BJ (cell line): ENCODE measurements at regions not wholly inside any gene's neighbourhood (a gene's known extent, or its start where the extent isn't known, plus 50 kb on each side); places are given as distances from the start of the nearest gene placed in this dataset.

Source experiments
- CTCF ChIA-PET: fragments of 350-600 bp; formaldehyde crosslinking; extraction: SDS; loops from one replicate; lab custom pipeline; 2021; ENCODE audit warnings: antibody characterized with exemption, inconsistent platforms; lab: Yijun Ruan, JAX
- POLR2A ChIA-PET: fragments of 300-600 bp; sonication (Branson Sonifier 250); formaldehyde crosslinking; extraction: SDS; loops from one replicate; lab custom pipeline; 2021; ENCODE audit warnings: antibody characterized with exemption; lab: Charles Lee
- DNase-seq: peaks from one replicate; pipeline ENCODE4 v3.0.0-alpha.2; 2011; ENCODE audit warnings: low read depth
- H3K27me3 ChIP-seq: 2 replicates; pipeline ENCODE4 v1.6.0; 2011; ENCODE audit warnings: low read length; ENCODE audit not compliant: control insufficient read depth, insufficient read depth
- H3K36me3 ChIP-seq: 2 replicates; pipeline ENCODE4 v1.5.1; 2011; ENCODE audit warnings: low read length; ENCODE audit not compliant: control insufficient read depth, insufficient read depth
- H3K4me3 ChIP-seq: 2 replicates; pipeline ENCODE4 v1.5.1; 2011; ENCODE audit warnings: low read depth, mild to moderate bottlenecking, control low read depth, low read length
- CTCF ChIP-seq: IDR thresholded peaks from 2 replicates; pipeline ENCODE4 v1.5.1; 2011; ENCODE audit warnings: low read depth, mild to moderate bottlenecking, control low read depth, inconsistent platforms, low read length, moderate library complexity; ENCODE audit not compliant: insufficient read depth

GRCh38 chr1:244128591-244129383 lies 77.7 kb downstream of the ZBTB18 start:
- TF ChIP-seq CTCF: no peak
- H3K36me3 ChIP-seq: no peaks in the 10 kb centered on the region

GRCh38 chr1:244137276-244137675 lies 86.2 kb downstream of the ZBTB18 start:
- DNase-seq: no peak
- CTCF ChIA-PET: interaction anchor here (0.6 to 0.9 kb wide), 2 partner anchors 10 to 87 kb away, joined by 3 read pairs; no protein-coding TSS in a partner anchor
- POLR2A ChIA-PET: no interaction called here
- no peak for TF ChIP-seq CTCF
- Histone ChIP-seq H3K27me3 (no peaks in the 10 kb centered on the region), H3K4me3 (no peak overlapping the region), H3K36me3 (no peaks in the 10 kb centered on the region)

More at GRCh38 chr1:244128591-244129383, 77.7 kb downstream of the ZBTB18 start:
- ChIA-PET CTCF (no interaction called here), POLR2A (no interaction called here)
- no peak overlapping the region for H3K4me3 ChIP-seq
- peaks cover 3% of the 10 kb centered on the region; the same call in 1 of the 2 replicates for H3K27me3 ChIP-seq
- no peak for DNase-seq

- Histone ChIP-seq H3K4me3 (no peak overlapping the region), H3K27me3 (no peaks in the 10 kb centered on the region), H3K36me3 (no peaks in the 10 kb centered on the region)
- POLR2A ChIA-PET: no interaction called here
- CTCF ChIA-PET: interaction anchor here (0.6 to 0.9 kb wide), 2 partner anchors 11 to 86 kb away, joined by 3 read pairs; no protein-coding TSS in a partner anchor
- no peak for TF ChIP-seq CTCF
- DNase-seq: no peak
Measured at GRCh38 chr1:244137725-244138124, 86.6 kb downstream of the ZBTB18 start.

GRCh38 chr1:244138399-244138798 lies 87.3 kb downstream of the ZBTB18 start:
- DNase-seq: no peak
- ChIA-PET POLR2A (no interaction called here), CTCF (interaction anchor here (0.9 kb wide), 1 partner anchor 12 kb away, joined by 3 read pairs; no protein-coding TSS in a partner anchor)
- Histone ChIP-seq H3K4me3 (no peak overlapping the region), H3K36me3 (no peaks in the 10 kb centered on the region), H3K27me3 (no peaks in the 10 kb centered on the region)
- TF ChIP-seq CTCF: no peak

- CTCF ChIA-PET: no interaction called here
- POLR2A ChIA-PET: no interaction called here
Measured at GRCh38 chr1:244139655-244140054, 88.6 kb downstream of the ZBTB18 start.

More at GRCh38 chr1:244139655-244140054, 88.6 kb downstream of the ZBTB18 start:
- Histone ChIP-seq H3K36me3 (no peaks in the 10 kb centered on the region), H3K4me3 (no peak overlapping the region), H3K27me3 (no peaks in the 10 kb centered on the region)
- TF ChIP-seq CTCF: no peak
- DNase-seq: no peak
